BJ (cell line): ENCODE measurements at regions not wholly inside any gene's neighbourhood (a gene's known extent, or its start where the extent isn't known, plus 50 kb on each side); places are given as distances from the start of the nearest gene placed in this dataset.

Experiments
- CTCF ChIA-PET: fragments of 350-600 bp; formaldehyde crosslinking; extraction: SDS; loops from one replicate; lab custom pipeline; 2021; ENCODE audit warnings: antibody characterized with exemption, inconsistent platforms; lab: Yijun Ruan, JAX
- POLR2A ChIA-PET: fragments of 300-600 bp; sonication (Branson Sonifier 250); formaldehyde crosslinking; extraction: SDS; loops from one replicate; lab custom pipeline; 2021; ENCODE audit warnings: antibody characterized with exemption; lab: Charles Lee
- DNase-seq: peaks from one replicate; pipeline ENCODE4 v3.0.0-alpha.2; 2011; ENCODE audit warnings: low read depth
- H3K27me3 ChIP-seq: 2 replicates; pipeline ENCODE4 v1.6.0; 2011; ENCODE audit warnings: low read length; ENCODE audit not compliant: control insufficient read depth, insufficient read depth
- H3K36me3 ChIP-seq: 2 replicates; pipeline ENCODE4 v1.5.1; 2011; ENCODE audit warnings: low read length; ENCODE audit not compliant: control insufficient read depth, insufficient read depth
- H3K4me3 ChIP-seq: 2 replicates; pipeline ENCODE4 v1.5.1; 2011; ENCODE audit warnings: low read depth, mild to moderate bottlenecking, control low read depth, low read length
- TF ChIP-seq, protein P1 (sequence below): IDR thresholded peaks from 2 replicates; pipeline ENCODE4 v1.5.1; 2011; ENCODE audit warnings: low read depth, mild to moderate bottlenecking, control low read depth, inconsistent platforms, low read length, moderate library complexity; ENCODE audit not compliant: insufficient read depth

DNA sequence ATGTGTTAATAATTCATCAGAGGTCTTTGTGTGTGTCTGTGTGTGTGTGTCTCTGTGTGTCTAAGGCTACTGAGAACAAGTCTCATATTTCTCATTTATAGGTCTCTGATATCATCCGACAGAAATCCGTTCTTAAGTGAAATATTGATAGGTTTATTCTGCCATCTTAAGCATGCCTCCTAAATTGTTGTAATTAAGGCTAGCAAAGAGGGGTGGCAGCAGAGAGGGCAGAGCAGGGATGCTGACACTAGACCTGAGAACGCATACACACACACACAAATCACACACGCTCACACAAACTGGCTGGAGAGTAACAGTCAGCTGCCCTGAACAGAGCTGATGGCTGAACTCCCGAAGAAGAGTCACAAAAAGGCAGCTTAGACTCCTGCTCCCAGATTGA, 84.9 kb upstream of the LRFN2 start:
- no peak for DNase-seq
- ChIA-PET CTCF (no interaction called here), POLR2A (no interaction called here)
- Histone ChIP-seq H3K27me3 (no peaks in the 10 kb centered on the region), H3K4me3 (no peak overlapping the region), H3K36me3 (no peaks in the 10 kb centered on the region)
- TF ChIP-seq, protein P1, sequence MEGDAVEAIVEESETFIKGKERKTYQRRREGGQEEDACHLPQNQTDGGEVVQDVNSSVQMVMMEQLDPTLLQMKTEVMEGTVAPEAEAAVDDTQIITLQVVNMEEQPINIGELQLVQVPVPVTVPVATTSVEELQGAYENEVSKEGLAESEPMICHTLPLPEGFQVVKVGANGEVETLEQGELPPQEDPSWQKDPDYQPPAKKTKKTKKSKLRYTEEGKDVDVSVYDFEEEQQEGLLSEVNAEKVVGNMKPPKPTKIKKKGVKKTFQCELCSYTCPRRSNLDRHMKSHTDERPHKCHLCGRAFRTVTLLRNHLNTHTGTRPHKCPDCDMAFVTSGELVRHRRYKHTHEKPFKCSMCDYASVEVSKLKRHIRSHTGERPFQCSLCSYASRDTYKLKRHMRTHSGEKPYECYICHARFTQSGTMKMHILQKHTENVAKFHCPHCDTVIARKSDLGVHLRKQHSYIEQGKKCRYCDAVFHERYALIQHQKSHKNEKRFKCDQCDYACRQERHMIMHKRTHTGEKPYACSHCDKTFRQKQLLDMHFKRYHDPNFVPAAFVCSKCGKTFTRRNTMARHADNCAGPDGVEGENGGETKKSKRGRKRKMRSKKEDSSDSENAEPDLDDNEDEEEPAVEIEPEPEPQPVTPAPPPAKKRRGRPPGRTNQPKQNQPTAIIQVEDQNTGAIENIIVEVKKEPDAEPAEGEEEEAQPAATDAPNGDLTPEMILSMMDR = 0 out of 2 replicates have a peak, but pooled peaks have one; percentile 6

GRCh38 chr6:40671694-40672050, 84.5 kb upstream of the LRFN2 start:
- TF ChIP-seq, protein P1 = no peak
- no peak for DNase-seq
- CTCF ChIA-PET = no interaction called here

DNA sequence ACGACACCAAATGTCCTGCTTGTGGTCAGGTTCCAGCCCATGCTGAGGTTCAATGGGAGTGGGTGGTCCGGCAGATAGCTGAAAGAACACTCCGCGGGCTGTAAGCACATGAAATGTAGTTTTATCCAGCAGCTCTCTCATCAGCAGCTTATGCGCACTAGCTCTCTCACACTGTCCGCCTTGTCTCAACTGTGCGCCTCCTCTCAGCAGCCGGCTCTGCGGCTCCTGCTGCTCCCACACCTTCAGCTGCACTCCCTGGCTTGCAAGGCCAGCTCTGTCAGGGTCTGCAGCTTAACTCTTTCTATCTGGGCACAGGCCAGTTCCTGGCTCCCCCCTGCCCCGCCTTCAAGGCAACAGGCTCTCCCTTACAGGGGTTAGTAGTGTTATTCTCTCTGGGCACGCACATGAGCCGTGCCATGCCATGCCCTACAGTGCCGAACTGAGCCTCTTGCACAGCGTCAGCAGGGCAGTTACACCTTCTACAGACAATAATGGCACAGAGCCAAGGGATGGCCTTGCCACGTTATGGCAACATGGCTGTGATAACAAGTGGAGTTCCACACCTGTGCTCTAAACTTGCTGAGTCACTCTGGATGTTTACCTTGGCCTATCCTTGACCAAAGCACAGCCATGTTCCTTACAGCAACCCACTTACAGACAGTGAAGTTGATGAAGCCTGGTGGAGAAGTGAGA, 84.0 kb upstream of the LRFN2 start:
- ChIA-PET CTCF (no interaction called here), POLR2A (no interaction called here)
- H3K36me3 ChIP-seq = no peaks in the 10 kb centered on the region
- TF ChIP-seq, protein P1 = no peak
- no peaks in the 10 kb centered on the region for H3K27me3 ChIP-seq
- DNase-seq = no peak
- H3K4me3 ChIP-seq = no peak overlapping the region

More at GRCh38 chr6:40671694-40672050, 84.5 kb upstream of the LRFN2 start:
- Histone ChIP-seq H3K36me3 (no peaks in the 10 kb centered on the region), H3K4me3 (no peak overlapping the region), H3K27me3 (no peaks in the 10 kb centered on the region)
- POLR2A ChIA-PET = no interaction called here

DNA sequence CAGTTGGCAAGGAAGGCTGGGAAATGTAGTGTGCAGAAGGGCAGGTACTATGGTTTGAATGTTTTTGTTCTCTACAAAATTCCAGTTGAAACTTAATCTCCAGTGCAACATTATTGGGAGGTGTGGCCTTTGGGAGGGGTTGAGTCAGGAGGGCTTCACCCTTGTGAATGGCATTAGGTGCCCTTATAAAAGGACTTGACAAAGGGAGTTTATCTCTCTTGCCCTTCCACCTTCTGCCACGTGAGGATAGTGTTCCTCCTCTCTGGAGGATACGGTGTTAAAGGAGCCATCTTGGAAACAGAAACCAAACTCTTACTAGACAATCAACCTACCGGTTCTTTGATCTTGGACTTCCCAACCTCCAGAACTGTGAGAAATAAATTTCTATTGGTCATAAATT, 82.2 kb upstream of the LRFN2 start:
- no peaks in the 10 kb centered on the region for H3K36me3 ChIP-seq
- no peak for DNase-seq
- ChIA-PET POLR2A (no interaction called here), CTCF (no interaction called here)
- H3K4me3 ChIP-seq = no peak overlapping the region
- TF ChIP-seq, protein P1 = 0 out of 2 replicates have a peak, but pooled peaks have one; percentile 7
- H3K27me3 ChIP-seq = no peaks in the 10 kb centered on the region

DNA sequence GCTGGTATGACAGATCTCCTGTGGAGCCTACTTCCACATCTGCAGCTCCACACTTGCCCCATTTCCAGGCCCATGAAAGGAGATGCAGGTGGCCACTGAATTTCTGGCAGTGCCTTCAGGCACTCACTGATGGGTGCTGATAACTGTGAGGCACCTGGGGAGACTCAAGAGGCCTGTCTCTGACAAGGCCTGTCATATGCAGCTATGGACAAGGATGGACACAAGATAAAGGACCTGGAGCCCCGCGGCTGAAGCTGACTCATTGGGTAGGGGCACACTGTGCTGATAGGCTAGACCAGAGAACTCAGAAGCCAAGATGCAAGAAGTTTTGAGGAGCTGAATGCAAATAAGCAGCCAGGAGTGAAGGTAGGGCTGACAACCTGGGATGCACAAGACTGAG, 81.0 kb upstream of the LRFN2 start:
- ChIA-PET POLR2A (no interaction called here), CTCF (no interaction called here)
- Histone ChIP-seq H3K36me3 (no peaks in the 10 kb centered on the region), H3K4me3 (no peak overlapping the region), H3K27me3 (no peaks in the 10 kb centered on the region)
- DNase-seq = no peak
- TF ChIP-seq, protein P1 = no peak
